ENCODE measurements at regions not wholly inside any gene's neighbourhood (a gene's known extent, or its start where the extent isn't known, plus 50 kb on each side); places are given as distances from the start of the nearest gene placed in this dataset.
"Not testable (repeated sequence)": the region's sequence is repeated elsewhere in the genome, so short reads cannot be mapped to it uniquely, and the experiment has no call there.

- not testable (repeated sequence) for DNase-seq
These were observed 210.3 kb upstream of the FRG2C start for GRCh38 chr3:75453839-75454238.

DNA sequence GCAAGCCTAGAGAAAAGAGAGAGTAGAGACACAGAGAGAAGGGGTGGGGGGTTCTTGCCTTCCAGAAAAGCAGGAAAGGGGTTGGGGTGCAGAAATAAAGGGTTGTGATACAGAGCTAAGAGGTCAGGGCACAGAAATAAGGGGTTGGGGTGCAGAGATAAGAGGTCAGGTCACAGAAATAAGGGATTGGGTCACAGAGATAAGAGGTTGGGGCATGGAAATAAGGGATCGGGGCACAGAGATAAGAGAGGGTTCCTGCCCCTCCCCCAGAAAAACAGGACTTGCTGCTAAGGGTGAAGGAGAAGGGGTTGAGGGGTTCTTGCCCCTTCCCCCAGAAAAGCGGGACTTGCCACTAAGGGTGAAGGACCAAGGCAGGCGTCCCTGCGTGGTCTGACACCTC lies 189.6 kb upstream of the FRG2C start:
- not testable (repeated sequence) for DNase-seq

- DNase-seq, result not testable (repeated sequence)
These were observed 167.5 kb upstream of the FRG2C start for GRCh38 chr3:75496600-75496999.

- DNase-seq, result not testable (repeated sequence)
These were observed 163.8 kb upstream of the FRG2C start for GRCh38 chr3:75500357-75500756.

GRCh38 chr3:75502171-75502570 lies 162.0 kb upstream of the FRG2C start:
- not testable (repeated sequence) for DNase-seq

DNA sequence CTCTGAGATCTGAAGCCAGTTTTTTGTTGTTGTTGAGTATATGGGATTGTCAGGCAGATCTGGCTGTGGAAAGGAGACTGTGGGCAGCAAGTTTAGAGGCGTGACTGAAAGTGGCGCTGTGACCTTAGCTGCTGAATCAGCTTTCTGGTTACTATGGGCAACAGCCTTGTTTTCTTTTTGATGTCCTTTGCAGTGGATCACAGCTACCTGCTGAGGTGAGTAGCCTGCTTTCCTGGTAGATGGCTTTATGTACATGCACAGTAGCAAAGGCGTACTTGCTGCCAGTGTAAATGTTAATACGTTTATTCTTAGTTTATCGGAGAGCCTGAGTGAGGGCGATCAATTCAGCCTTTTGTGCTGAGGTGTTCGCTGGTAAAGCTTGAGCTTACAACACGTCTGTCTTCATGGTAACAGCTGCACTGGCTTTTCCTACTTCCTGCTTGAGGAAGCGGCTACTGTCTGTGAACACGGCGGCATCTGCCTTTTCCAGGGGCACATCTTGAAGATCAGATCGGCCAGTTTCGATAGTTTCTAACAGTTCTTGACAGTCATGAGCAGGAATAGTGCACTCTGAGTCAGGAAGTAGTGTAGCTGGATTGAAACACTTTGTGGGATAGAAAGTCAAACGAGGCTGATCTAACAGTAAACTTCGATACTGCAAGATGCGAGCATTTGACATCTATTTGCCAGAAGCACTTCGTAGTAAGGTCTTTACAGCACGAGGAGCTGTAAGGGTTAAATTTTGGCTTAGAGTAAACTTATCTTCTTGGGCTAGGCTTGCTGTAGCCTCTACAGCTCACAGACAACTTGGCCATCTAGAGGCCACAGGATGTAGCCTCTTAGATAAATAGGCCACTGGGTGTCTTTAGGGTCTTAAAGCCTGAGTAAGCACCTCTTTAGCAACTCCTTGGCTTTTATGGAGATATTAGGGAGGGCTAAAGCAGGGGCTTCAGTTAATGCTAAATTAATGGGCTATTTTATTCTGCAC lies 161.1 kb upstream of the FRG2C start:
- not testable (repeated sequence) for DNase-seq

DNA sequence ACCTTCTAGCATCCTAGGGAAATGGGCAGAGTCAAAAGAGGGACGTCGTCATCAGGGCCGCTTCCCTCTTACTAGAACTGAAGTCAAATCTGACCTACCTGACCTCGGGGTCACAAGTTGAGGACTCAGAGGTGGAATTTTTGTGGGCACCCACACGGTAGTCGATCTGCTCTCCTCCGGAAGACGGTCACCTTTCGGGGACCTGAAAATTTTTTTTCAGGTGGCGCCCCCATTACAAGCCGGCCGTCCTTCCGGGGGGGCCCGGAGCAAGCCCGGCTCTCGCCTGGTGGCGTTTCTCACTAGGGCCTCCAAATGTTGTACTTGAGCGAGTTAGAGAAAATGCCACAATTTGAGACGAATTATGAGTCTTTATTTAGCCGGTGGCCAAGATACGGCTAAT lies 157.5 kb upstream of the FRG2C start:
- no peak for DNase-seq

- DNase-seq, result not testable (repeated sequence)
These were observed 156.2 kb upstream of the FRG2C start for GRCh38 chr3:75507956-75508355.

- DNase-seq, result not testable (repeated sequence)
These were observed 136.5 kb upstream of the FRG2C start for GRCh38 chr3:75527657-75528056.

GRCh38 chr3:75552095-75552494 lies 112.0 kb upstream of the FRG2C start:
- not testable (repeated sequence) for DNase-seq

DNA sequence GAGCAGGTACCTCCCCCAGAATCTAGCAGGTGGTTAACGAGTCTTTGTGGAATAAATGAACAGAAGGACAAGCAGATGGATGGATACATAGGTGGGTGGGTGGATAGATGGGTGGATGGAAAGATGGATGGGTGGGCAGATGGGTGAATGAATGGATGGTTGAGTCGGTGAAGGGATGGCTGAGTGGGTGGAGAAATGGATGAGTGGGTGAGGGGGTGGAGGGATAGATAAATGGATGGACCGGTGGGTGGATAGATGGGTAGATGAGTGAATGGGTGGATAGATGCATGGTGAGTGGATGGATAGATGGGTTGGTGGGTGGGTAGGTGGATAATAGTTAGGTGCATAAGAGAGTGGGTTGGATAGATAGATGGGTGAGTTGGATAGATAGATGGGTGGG lies 99.7 kb upstream of the FRG2C start:
- not testable (repeated sequence) for DNase-seq

DNA sequence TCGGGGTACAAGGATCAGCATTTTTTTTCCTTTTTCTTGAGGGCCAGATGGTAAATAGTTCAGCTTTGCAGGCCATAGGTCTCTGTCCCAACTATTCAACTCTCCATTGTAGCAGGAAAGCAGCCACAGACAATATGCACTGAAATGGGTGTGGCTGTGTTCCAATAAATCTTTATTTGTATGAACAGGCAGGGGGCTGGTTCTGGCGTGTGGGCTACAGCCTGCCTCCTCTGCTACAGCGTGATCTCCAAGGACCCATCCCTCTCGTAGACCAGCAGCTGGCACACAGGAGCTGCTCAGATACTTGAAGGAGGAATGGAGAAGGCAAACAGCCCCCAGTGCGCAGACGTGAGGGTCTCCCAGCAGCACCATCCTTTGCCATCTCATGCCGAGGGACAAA lies 91.8 kb upstream of the FRG2C start:
- not testable (repeated sequence) for DNase-seq

DNA sequence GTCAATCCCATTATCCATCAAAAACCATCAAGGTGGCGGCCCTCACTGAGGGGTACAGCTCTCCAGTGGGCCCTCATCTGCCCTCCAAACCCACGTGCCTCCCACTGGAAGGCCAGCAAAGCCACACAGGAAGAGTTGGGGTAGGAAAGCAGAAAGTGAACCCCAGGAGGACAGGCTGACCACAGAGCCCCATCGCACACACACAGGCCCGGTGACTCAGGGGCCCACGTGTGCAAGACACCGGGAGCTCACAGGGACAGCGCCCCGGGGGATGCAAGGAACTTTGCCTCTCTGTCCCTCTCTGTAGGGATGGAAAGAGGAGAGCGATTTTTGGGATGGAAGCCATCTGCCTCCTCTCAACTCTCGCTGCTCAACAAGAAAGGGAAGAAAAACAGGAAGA lies 85.0 kb upstream of the FRG2C start:
- DNase-seq, result not testable (repeated sequence)

DNA sequence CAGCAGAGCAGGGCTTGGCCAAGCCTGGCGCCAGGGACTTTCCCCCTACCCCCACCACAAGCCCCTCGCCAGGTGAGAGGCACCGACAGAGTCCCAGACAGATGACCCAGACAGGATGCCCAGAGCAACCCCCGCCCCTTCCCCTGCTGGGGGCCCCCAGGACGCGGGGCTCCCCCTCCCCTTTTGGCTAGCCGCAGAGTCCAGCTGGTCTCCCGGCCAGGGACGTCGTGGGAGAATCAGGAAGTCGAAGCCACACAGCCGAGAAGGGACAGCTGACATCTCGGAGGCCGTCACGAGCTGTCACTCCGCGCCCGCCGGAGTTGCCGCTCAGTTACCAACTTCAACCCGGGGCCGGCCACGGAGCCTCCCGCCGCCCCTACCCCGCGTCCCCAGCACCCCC lies 84.6 kb upstream of the FRG2C start:
- not testable (repeated sequence) for DNase-seq

DNA sequence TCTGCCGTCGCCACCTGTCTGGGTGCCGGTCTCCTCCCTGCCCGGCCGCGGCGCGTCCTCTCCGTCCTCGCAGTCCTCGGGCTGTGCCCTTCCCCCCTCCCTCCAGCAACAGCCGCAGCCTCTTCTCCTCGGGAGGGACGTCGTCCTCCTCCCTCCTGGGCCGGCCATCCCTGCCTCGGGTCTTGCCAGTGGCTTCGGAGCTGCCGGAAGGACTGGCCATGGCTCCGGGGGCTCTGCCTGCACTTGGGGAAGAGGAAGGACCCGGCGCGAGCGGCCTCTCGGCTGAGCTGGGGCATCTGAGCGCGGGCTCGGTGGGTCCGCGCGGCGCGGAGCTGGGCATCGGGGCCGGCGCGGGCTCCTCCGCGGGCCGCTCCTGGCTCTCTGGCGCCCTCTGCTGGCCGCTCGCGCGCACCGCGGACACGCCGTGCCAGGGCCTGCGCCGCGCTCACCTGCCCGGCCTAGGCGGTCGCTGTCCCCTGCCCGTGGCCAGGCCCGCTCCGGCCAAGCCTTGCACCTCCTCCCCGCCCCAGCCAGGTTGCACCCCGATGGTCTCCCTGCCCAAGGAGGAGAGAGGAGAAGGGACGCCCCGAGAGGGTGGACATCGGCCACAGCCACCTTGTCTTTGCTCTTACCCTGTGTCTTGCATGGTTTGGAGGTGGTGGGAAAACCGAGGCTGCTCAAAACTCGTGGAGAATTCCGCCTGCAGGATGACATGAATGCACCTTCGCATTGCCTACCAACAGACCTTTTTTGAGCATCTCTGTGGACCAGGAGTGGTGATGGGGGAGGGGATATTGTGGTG lies 83.9 kb upstream of the FRG2C start:
- not testable (repeated sequence) for DNase-seq

DNA sequence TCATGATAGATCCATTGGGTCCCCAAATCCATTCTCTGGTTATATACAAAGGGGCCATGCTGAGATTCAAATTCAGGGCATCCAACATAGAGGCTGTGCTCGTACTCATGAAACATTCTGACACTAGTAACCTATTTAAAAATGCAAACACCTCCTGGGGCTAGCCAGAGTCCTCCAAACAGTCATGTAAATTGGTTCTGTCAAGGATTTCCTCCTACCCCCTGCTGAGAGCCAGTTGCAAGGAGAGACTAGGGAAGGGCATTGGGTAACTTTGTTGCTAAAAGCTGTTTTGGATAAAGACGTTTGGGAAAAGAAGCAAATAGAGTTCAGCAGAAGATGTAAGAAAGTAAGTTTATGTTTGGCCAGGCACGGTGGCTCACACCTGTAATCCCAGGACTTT lies 81.6 kb upstream of the FRG2C start:
- DNase-seq, result not testable (repeated sequence)

DNA sequence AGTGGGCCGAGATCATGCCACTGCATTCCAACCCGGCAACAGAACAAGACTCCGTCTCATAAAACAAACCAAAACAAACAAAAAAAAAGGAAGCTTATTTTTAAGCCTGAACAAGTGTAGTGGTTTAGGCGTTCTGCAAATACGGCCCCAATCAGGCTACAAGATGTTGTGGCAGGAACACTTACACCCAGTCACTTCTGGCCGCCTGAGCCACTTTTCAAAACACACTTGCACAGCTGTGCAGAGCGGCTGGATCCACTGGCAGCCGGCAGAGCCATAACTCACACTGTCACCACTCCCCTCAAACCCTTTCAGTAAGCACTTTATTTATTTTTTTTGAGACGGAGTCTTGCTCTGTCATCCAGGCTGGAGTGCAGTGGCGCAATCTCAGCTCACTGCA lies 81.0 kb upstream of the FRG2C start:
- not testable (repeated sequence) for DNase-seq

- not testable (repeated sequence) for DNase-seq
These were observed 76.4 kb upstream of the FRG2C start for GRCh38 chr3:75587695-75588094.

DNA sequence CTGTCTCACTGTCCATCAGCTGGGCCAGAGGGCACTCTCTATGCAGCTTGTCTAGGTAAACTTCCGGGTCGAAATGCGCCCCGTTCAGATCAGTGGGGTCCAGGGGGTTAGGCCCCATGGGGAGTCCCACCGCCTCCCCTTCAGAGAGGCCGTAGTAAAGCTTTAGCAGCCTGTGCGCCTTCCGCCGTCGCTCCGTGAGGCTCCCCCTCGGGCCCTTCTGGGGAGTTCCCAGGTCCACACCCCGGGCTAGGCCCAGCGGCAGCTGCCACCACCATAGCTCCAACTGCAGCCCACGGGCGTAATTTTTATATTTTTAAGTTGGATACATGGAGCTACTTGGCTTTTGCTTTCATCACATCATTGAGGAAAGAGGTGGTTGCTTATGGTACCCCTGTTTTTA lies 73.7 kb upstream of the FRG2C start:
- not testable (repeated sequence) for DNase-seq

DNA sequence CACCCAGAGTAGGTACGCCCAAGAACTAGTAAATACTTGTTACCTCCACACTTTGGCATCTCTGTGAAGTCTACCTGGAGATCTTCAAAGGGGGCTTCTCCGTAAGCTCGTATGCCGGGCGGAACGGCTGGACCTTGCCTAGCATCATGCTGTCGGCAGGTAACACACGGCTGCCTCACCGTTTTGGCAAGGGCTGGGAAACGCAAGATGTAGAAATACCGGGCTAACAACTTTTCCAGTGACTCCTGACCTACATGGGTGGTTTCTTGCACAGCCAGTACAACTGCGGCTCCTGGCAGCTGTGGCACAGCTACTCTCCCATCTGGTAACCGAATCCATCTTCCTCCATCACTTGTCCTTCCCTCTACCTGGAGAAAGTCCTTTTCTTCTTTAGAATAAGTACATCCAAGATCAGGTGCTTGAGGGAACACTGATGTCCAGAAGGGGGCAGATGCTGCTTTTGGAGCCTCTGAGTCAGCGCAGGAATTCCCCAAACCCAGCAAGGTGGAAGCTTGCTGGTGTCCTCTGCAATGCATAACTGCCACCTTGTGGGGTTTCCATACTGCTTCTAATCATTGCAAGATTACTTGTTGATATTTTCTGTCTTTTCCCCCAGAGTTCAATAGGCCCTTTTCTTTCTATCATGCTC lies 59.7 kb upstream of the FRG2C start:
- not testable (repeated sequence) for DNase-seq

GRCh38 chr3:75607996-75608395 lies 56.1 kb upstream of the FRG2C start:
- DNase-seq, result not testable (repeated sequence)

DNA sequence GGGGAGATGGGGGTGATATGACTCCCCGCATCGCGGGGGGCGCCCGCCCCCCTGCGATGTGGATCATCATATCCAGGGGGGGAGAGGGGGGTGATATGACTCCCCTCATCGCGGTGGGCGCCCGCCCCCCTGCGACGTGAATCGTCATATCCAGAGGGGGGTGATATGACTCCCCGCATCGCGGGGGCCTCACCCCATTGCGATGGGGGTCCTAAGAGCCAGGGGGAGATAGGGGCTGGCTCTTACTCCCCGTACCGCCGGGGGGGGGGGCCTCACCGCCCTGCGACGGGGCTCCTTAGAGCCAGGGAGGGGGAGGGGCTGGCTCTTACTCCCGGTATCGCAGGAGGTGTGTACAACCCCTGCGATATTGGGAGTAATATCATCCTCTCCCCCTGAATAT lies 54.5 kb upstream of the FRG2C start:
- not testable (repeated sequence) for DNase-seq

DNA sequence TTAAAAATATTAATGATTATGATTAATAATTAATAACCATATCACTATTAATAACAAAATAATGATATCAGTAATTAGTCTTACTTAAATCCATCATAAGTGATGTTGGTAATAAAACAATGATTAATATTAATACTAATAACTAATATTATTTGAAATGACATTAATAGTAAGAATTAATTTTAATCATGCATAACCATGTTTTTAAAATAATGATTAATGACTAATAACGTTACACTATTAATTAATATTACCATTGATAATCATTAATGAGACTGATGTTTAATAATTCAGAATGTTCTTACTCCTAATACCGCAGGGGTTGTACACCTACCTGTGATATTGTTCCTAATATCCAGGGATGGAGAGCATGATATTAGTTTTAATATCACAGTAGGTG lies 53.4 kb upstream of the FRG2C start:
- DNase-seq, result no peak
